ENCODE measurements at regions not wholly inside any gene's neighbourhood (a gene's known extent, or its start where the extent isn't known, plus 50 kb on each side); places are given as distances from the start of the nearest gene placed in this dataset.
A peak's percentile ranks its signal among the peaks of the same experiment; 100 is the strongest.
"Not testable (repeated sequence)": the region's sequence is repeated elsewhere in the genome, so short reads cannot be mapped to it uniquely, and the experiment has no call there.

- peak; percentile 46 for ATAC-seq
- H3K9me3 ChIP-seq; DNase-seq; intact Hi-C loops (cut with DNase I, micrococcal nuclease); H3K36me3 ChIP-seq (ENCODE audit: low read depth); H3K4me1 ChIP-seq (ENCODE audit: low read depth); H3K4me3 ChIP-seq: not testable (repeated sequence)
These were observed 137.7 kb downstream of the CRLF3 start for GRCh38 chr17:30686538-30687479.

- DNase-seq; intact Hi-C loops (cut with DNase I, micrococcal nuclease); H3K4me1 ChIP-seq (ENCODE audit: low read depth); H3K36me3 ChIP-seq (ENCODE audit: low read depth); ATAC-seq; H3K4me3 ChIP-seq; H3K9me3 ChIP-seq: not testable (repeated sequence)
These were observed 142.2 kb downstream of the CRLF3 start for GRCh38 chr17:30682280-30682679.

- intact Hi-C loops (cut with DNase I, micrococcal nuclease); DNase-seq; H3K36me3 ChIP-seq (ENCODE audit: low read depth); ATAC-seq; H3K9me3 ChIP-seq; H3K4me3 ChIP-seq; H3K4me1 ChIP-seq (ENCODE audit: low read depth): not testable (repeated sequence)
These were observed 143.8 kb downstream of the CRLF3 start for GRCh38 chr17:30680681-30681080.

GRCh38 chr17:30677550-30678249, 146.8 kb downstream of the CRLF3 start:
- peak in 1 of 3 donors; percentile 31 for DNase-seq
- ATAC-seq = peak; percentile 56
- intact Hi-C loops (cut with DNase I, micrococcal nuclease) = no loop called here

GRCh38 chr17:30675777-30676492, 148.6 kb downstream of the CRLF3 start:
- H3K4me3 ChIP-seq; ATAC-seq; H3K4me1 ChIP-seq (ENCODE audit: low read depth); H3K9me3 ChIP-seq; H3K36me3 ChIP-seq (ENCODE audit: low read depth); DNase-seq; intact Hi-C loops (cut with DNase I, micrococcal nuclease): not testable (repeated sequence)

More at GRCh38 chr17:30677550-30678249, 146.8 kb downstream of the CRLF3 start:
- Histone ChIP-seq H3K4me3 (no peak overlapping the region), H3K9me3 (peaks cover 3% of the 10 kb centered on the region), H3K4me1 (ENCODE audit: low read depth) (no peaks in the 10 kb centered on the region), H3K36me3 (ENCODE audit: low read depth) (no peaks in the 10 kb centered on the region)
- TF ChIP-seq CTCF (IDR thresholded peaks at IDR 0.05) = no peak

GRCh38 chr17:30669217-30669649, 155.3 kb downstream of the CRLF3 start:
- H3K4me3 ChIP-seq; ATAC-seq; H3K36me3 ChIP-seq (ENCODE audit: low read depth); H3K9me3 ChIP-seq; DNase-seq; intact Hi-C loops (cut with DNase I, micrococcal nuclease); H3K4me1 ChIP-seq (ENCODE audit: low read depth): not testable (repeated sequence)

GRCh38 chr17:30668360-30669181, 155.9 kb downstream of the CRLF3 start:
- H3K4me1 ChIP-seq (ENCODE audit: low read depth); H3K4me3 ChIP-seq; intact Hi-C loops (cut with DNase I, micrococcal nuclease); H3K36me3 ChIP-seq (ENCODE audit: low read depth); H3K9me3 ChIP-seq: not testable (repeated sequence)
- ATAC-seq (peak; percentile 53), DNase-seq (peak in 1 of 3 donors; percentile 30)

- H3K9me3 ChIP-seq; H3K4me3 ChIP-seq; H3K4me1 ChIP-seq (ENCODE audit: low read depth); H3K36me3 ChIP-seq (ENCODE audit: low read depth); intact Hi-C loops (cut with DNase I, micrococcal nuclease): not testable (repeated sequence)
- DNase-seq (peak; percentile 30 to 59 (median 34)), ATAC-seq (peak; percentile 80)
These were observed 156.7 kb downstream of the CRLF3 start for GRCh38 chr17:30667657-30668359.

GRCh38 chr17:30666838-30667656, 157.4 kb downstream of the CRLF3 start:
- ATAC-seq = peak; percentile 16

GRCh38 chr17:30663727-30664455, 160.6 kb downstream of the CRLF3 start:
- ATAC-seq; H3K9me3 ChIP-seq; H3K4me1 ChIP-seq (ENCODE audit: low read depth); H3K36me3 ChIP-seq (ENCODE audit: low read depth); H3K4me3 ChIP-seq; intact Hi-C loops (cut with DNase I, micrococcal nuclease); DNase-seq: not testable (repeated sequence)

More at GRCh38 chr17:30666838-30667656, 157.4 kb downstream of the CRLF3 start:
- H3K36me3 ChIP-seq (ENCODE audit: low read depth); H3K4me3 ChIP-seq; intact Hi-C loops (cut with DNase I, micrococcal nuclease); DNase-seq; H3K9me3 ChIP-seq; H3K4me1 ChIP-seq (ENCODE audit: low read depth): not testable (repeated sequence)
